NCI-H2196 (cell line): ENCODE measurements at regions not wholly inside any gene's neighbourhood (a gene's known extent, or its start where the extent isn't known, plus 50 kb on each side); places are given as distances from the start of the nearest gene placed in this dataset.

ENCODE experiments used
- DNase-seq: peaks from one replicate; lab custom pipeline; 2025; ENCODE audit not compliant: unreplicated experiment; lab: John Stamatoyannopoulos, UW

DNA sequence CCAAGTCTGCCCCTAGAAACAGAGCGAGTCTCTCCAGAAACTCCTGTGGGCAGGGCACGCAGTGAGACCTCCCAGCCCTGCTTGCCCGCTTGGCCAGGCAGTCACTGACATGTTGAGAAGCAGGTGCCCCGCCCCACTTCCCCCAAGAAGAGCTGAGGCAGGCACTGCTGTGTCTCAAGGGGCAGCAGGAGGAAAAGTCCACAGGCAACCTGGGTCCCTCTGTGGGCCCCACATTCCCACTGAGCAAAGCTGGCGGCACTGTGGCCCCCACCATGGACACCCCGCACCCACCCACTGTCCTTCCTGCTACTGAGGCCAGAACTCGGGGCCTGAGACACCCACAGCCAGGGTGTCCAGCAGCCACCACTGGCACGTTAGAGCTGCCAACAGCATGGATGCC, 137.3 kb upstream of the NKX1-1 start:
- DNase-seq, result no peak

DNA sequence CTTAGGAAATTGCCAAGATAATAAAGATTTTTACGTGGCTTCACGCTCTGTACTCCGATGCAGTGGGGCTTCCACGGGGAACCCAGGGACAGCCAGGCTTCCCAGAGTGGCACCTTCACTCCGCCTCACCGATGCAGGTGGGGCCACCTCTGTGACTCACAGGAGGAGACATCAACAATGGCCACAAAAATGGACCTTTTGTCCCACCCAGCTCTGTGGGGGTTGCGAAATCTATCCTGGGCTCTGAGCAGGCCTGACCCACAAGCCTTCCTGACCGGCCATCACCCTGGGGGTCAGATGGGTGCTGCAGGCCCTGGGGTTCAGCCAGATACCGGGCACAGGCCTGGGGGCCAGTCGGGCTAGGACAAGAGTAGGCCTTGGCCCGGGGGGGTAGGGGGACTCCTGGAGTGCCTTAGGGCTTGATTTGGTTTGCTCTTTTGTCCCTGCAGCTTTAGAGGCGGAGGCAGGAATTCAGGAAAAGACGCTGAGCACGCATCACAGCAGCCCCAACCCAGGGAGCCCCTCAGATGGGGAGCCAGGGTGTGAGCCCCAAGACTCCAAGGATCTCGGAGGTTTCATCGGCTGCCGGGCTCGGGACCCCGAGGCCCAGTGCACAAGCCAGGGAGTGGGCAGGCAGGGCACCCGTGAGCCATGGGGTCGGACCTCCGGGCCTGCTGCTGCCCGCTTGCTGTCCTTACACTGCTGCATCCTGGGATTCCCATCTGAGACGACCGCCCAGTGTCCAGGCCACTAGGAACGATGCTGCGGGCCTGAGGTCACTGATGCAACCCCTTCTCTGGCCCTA, 136.5 kb upstream of the NKX1-1 start:
- no peak for DNase-seq

DNA sequence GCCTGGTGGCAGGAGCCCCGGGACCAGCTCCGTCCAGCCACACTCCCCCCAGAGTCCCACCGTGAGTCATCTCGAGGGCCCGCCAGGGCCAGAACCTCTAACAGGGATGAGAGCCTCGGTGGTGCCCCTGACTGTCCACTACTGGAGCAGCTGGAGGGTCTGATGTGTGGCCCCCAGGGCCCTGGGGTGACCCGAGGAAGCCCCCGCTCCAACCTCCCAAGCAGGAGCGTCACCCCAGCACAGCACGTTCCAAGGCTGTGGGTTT, 135.9 kb upstream of the NKX1-1 start:
- no peak for DNase-seq

DNA sequence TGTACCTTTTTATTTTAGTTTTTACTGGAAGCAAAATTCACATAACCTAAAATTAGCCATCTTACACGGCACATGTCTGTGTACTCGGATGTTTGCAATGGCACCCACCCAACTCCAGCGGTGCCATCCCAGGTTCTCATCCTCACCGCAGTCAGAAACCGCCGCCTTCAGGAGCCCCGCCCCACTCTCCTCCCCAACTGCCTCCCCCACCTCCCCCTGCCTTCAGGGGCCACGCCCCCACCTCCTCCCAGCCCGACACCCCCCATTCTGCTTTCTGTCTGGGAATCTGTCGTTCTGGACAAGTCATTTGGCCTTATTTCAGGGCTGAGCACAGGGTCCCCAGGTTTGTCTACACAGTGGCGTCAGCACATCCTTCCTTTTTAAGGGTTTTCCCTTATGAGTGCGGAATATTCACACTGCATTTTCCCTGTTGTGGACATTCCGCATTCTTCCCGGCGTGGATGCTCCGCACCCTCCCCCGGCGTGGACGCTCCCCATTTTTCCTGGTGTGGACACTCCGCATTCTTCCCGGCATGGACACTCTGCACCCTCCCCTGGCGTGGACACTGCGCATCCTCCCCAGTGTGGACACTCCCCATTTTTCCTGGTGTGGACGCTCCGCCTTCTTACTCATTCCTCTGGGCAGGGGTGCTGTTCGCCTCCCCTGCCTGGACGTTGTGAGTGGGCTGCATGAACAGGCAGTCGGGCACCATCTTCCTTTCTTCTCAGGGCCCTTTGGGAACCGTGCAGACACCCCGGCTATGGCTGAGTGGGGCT, 135.4 kb upstream of the NKX1-1 start:
- peak; percentile 54 for DNase-seq

DNA sequence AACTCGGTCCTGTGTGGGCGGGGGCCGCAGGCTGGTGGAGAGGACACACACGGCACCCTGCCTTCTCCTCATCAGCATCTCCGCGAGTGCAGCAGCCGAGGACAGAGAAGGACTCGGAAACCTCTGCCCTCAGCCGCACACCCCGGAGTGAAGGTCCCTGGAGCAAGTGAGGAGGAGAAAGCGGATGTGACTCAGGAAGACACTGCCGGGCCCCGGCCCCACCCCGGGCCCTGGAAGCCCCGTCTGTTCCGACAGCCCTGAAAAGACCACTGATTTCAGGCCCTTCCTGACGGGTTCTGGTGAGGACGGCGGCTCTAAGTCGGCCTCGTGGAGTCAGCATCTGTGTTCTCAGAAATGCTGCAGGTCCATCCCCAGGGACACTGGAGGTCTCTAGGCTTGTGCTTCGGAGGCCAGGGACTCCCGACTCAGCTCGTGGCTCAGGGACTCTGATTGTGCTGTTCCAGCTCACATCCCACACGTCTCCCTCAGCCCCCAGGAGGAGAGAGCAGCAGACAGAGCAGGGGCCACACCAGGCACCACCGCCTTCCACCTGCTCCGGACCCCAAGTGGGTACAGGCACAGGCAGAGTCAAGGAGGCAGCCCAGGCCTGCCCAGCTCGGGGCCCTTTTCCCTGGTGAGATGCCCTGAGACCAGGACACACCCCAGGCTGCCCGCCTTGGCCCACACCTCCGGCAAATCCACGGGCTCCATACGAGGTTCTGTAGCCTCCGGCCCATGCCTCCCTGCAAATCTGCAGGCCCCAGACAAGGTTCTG, 134.5 kb upstream of the NKX1-1 start:
- no peak for DNase-seq

DNA sequence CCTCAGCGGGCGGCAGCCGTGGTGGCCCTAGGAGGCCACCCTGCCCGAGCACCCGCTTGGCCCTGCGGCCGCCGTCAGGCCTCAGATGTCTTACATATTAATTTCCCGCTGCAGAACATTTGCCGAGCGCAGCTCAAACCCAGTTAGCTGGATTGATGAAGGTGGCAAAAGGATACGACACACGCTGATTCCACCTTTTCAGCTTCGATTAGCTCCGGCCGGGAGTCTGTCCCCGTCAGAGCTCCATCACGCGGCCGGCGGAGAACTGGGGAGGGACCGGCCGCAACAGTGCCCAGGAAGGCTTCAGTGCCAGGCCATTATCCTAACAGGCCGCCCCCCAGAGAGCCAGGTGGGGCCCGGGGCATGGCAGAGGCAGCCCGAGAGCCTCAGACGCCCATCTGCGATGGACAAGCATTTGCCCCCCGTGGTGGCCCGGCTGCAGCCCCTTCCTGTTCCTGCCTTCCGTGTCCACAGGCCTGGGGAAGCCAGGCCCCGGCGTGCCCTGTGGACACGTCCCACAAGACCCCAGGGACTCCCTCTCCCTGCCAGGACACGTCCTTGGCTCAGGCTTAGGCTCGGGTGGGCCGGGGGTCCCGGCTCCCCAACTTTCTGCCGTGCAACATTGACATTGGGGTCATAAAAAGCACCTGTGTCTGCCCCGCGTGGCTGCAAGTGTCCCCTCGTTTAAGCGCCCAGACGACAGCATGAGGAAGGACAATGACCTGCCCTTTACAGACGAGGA, 133.8 kb upstream of the NKX1-1 start:
- no peak for DNase-seq

DNA sequence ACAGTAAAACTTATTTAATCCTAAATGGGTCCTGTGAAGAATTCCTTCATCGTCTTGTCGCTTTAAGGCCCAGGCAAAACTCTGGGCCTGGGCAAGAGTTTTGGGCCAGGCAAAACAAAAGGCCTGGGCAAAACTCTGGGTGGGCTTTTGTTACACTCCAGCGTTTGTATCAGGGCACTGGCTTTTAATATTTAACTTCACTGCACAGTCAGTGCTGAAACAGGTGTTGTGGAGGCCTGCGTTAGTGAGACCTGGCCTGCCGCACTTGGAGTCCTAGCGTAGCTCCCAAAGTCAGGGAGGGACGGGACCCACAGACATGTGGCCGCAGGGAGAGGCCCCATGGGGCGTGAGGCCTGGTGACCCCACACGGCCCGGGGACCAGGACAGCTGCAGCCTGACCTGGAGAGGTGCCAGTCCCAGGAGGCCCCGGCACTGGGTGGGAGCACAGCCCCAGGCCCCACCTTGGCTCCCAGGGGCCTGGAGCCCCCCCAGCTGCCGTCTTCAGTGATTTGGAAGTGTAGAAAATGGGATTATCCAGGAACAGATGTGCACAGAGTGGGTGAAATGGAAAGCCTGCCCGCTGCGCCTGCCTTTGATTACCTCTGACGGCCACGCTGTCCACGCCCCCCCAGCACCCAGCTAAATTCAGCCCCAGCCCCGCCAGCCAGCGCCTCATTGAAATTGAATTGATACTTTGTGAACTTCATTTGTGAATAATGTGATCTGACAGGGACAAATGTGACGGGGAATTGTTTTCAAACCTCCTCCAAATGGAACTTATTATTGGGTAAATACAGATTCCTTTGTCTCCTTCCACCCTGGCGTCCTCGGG, 132.9 kb upstream of the NKX1-1 start:
- no peak for DNase-seq

DNA sequence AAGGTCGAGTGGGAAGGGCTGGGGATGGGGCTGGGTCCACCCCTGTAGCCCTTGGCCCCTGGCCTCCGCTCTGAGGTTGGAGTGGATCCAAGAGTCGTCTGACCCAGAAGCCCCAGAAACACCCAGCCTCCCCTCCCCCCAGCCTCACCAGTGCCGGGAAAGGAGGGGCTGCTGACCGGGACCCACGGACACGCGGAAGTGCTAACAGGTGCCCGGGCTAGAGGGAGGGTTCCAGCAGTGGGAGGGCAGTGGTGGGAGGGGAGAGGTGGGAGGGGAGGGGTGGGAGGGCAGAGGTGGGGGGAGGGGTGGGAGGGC, 131.8 kb upstream of the NKX1-1 start:
- no peak for DNase-seq

DNA sequence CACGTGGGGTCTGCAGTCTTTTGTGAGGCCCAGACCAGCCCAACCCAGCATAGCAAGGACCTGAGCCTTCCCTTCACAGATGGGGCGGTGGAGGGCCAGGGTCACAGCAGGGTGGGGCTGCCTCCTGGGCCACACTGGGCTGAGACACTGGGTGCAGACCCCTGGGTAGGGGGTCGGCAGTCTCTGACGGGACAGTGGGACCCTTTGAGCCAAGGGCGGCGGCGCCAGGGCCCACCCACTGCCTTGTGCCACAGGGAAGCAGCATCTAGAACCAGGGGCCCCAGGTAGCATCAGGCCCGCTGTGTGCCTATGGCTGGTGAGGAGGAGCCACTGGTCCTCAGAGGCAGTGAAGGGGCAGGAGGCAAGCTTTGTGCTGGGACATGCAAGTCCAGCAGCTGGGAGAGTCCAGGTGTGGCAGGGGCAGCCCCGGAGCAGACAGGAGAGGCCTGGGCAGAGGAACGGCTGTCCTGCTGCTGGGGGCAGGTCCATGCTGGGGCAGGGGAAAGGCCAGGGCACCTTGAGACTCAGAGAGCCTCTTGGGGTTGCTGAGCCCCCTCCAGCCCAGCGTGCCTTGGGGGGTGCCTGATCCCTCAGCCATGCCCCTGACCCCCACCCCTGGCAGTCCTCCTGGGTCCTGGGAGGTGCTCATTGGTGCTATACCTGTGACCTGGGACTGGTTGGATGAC, 131.3 kb upstream of the NKX1-1 start:
- DNase-seq, result no peak

DNA sequence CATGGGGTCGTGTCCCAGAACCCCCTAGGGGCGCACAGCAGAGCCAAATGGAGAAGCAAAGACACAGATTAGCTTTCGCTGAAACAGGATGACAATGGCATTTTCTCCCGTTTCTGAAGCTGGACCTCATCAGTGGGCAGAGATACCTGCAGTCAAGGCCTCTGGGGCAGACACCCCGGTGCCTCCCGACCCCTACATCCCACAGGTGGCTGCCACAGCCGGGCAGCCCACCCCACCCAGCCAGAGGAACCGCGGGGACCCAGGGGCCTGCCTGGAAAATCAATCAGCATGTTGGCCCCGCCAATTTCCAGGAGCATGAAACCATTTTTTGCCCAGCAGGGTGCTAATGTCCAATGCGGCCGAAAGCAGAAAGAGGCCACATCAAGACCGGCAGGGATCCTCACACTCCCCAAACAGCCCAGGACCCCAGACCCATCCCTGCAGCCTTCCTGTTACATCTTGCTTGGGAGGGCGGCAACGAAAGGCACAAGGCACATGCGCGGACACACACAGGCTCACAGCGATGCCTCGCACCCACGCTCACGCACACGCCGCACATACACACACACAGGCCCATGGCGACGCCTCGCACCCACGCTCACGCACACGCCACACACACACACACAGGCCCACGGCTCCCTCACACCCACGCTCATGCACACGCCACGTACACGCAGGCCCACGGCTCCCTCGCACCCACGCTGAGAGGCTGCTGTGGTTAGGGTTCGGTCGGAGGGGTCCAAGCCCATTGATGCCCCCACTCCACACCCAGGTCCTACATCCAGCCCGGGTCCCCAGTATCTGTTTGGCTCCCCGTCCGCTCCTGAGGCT, 130.6 kb upstream of the NKX1-1 start:
- DNase-seq, result no peak

DNA sequence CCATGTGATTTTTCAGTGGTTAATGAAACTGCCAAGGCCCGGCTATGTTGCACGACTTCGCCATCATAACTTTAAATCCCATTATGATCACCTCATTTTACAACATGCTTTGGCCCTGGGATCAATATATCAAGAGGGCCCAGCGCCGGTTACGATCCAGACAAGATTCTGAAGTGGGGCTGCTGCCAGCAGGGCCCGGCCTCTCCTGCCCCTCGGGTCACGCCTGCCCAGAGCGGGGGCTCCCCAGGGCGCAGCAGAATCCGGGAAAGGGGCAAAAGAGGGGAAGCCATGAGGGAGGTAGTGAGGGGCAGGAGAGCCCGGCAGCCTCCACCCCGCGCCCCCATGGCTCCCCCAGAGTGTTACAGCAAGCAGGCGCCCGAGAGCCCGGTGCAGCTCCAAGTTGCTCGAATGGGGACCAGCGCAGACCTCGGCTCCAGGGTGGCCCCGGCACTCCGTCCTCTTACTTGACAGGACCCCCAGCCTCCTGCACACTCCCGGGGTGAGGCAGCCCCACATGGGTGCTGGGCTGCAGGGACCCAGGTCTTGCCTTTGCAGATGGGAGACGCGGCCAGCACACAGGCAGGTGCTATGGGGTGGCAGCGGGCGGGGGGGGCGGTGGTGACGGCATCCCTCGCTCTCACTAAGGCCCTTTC, 129.8 kb upstream of the NKX1-1 start:
- no peak for DNase-seq

DNA sequence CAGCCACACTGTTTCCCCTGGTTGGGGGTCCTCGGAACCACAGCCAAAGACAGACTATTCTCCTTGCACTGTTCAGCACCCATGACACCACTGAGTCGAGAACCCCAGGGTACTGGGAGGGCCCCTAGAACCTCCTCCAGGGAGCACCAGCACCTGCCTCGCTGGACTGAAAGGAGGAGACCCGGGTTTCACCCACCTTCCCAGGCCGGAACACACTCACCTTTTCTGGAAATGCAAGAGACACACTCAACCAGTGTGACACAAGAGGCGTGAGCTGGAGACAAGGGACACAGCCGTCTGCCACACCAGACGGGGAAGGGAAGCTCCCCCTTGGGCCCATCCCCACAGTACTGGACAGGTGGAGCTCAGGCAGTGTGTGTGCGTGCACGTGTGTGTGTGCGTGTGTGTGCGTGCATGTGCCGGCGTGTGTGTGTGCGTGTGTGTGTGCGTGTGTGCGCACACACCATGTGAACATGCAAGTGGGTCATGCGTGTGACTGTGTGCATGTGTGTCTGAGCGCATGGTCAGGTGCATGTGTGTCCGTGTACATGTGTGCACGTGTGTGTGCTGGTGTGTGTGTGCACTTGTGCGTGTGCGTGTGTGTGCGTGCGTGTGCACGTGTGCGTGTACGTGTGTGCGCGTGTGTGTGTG, 128.8 kb upstream of the NKX1-1 start:
- no peak for DNase-seq

DNA sequence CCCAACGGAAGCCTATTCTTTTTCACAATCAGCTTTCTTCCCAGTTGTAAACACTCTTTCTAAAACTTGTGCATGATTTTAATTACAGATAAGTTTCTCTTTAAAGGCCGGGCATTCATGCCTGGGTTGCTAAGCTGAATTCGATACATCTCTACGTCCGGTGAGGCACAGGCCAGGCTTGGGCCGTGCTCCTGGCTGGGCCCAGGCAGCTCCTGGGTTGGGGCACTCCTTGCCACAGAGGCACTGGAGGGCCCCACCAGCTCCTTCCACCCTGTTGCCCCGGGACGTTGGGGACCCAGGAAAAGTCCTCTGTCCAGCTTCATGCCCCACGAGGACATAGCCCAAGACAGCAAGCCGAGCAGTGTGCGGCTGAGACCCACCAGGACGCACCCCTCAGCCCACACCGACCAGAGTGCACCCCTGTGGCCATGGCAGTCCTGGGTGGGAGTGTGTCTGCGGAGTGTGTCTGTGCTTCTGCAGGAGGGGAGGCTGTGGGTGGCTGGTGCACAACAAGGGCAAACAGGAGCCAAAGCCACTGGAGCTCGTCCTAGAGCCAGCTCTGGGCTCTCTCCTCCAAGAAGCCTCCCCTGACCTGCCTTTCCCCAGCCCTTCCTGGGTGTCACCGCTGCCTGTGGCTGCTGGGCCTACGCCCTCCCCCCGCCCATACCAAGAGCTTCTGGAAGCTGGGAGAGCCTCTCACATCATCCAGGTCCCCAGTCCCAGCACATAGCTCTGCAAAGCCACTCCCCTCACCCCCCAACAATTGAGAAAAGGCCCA, 128.0 kb upstream of the NKX1-1 start:
- no peak for DNase-seq

DNA sequence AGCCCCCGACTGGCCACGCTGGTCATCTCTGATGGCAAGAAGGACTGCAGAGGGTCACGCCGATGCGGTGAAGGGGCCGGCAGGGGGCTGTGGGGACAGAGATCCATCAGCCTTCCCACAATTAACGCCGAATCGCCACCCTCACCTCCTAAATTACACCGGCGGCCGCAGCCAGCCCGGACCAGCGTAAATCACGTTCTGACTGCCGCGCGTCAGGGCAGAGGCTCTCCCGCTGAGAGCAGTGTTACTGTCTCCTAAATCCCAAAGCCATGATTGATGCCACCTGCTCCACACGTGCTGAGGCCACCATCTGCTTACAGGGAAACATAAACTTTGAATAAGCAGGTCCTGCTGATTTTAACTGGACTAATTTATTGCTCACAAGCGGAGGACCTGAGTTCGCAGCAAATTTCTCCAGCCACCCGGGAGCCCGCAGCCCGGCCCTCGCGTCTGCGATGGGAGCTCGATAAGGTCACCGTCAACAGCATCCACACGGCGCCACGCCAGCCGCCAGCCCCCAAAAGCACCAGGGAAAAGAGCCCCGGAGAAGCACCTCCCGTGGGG, 127.3 kb upstream of the NKX1-1 start:
- no peak for DNase-seq

DNA sequence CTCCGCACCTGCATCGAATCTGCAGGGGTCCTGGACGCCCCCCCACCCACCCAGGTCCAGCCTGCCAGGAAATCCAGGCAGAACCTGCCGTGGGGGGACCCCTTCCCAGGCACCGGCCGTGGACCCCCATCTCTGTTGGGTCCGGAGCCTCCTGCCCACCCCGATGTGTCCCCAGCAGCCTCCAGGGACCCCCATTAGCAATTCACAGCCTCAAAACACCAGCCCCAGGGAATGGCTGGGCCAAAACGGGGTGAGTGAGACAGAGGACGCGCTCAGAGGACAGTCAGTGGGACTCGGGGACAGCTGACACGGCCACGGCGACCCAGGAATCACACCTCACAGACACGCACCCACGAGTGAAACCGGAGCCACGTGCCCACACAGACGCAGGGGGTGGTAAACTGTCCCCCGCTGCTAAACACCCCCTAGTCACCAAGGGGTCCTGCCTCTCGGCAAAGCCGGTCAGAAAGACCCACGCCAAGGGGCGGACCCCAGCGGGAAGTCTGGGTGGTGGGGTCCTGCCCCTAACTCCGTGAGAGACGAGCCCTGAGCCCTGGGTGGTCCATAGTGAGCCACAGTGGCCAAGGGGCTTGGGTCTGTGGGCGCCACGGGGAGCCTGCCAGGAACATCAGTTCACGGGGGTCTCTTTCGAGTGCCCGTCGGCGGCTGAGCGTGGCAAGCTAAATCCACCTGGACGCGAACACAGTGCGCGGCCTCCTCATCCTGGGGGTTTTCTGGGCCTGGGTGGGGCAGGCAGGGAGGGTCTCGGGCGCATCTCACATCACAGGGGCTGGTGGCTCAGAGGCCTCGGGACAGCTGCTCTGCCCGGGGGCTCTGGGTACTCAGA, 126.5 kb upstream of the NKX1-1 start:
- no peak for DNase-seq
